Esophagus (tissue), 2 donors: ENCODE measurements at regions not wholly inside any gene's neighbourhood (a gene's known extent, or its start where the extent isn't known, plus 50 kb on each side); places are given as distances from the start of the nearest gene placed in this dataset.

Experiments used
- H3K27ac ChIP-seq, 2 donors: one replicate each; pipeline ENCODE4 v1.5.1; 2013; ENCODE audit warnings: low read depth in 2 of 2, mild to moderate bottlenecking in 2 of 2, inconsistent platforms in 1 of 2, low read length in 1 of 2, moderate library complexity in 1 of 2
- H3K27me3 ChIP-seq, 2 donors: one replicate each; pipeline ENCODE4 v1.6.1; 2013; ENCODE audit warnings: low read length in 2 of 2, control low read depth in 1 of 2, mild to moderate bottlenecking in 1 of 2; ENCODE audit not compliant: insufficient read depth in 2 of 2, control insufficient read depth in 1 of 2
- H3K36me3 ChIP-seq, 2 donors: one replicate each; pipeline ENCODE4 v1.6.1; 2013; ENCODE audit warnings: low read length in 1 of 2; ENCODE audit not compliant: control insufficient read depth in 2 of 2, insufficient read depth in 2 of 2
- H3K4me1 ChIP-seq, 2 donors: one replicate each; pipeline ENCODE4 v1.6.1; 2013; ENCODE audit warnings: low read length in 1 of 2; ENCODE audit not compliant: control insufficient read depth in 2 of 2, insufficient read depth in 2 of 2
- H3K4me3 ChIP-seq, 2 donors: one replicate each; pipeline ENCODE4 v1.5.1; 2013; ENCODE audit warnings: low read length in 2 of 2, mild to moderate bottlenecking in 2 of 2, low read depth in 1 of 2, moderate library complexity in 1 of 2
- H3K9me3 ChIP-seq, 2 donors: one replicate each; pipeline ENCODE4 v1.6.1; 2013; ENCODE audit warnings: mild to moderate bottlenecking in 2 of 2, low read depth in 1 of 2, low read length in 1 of 2, moderate library complexity in 1 of 2; ENCODE audit not compliant: control insufficient read depth in 2 of 2, insufficient read depth in 1 of 2
- WGBS, 2 donors: extraction: QIAGEN DNeasy Blood & Tissue Kit; methylation state at CpG; one replicate each; pipeline ENCODE4 v1.1.7; 2013; 5-methylcytosine and 5-hydroxymethylcytosine counted together
- donor health status: healthy with polysubstance abuse.
- donor health status: Bipolar disorder and iron deficiency.

- H3K36me3 ChIP-seq, result no peaks in the 10 kb centered on the region
- H3K27ac ChIP-seq, result no peak overlapping the region
- no peak overlapping the region for H3K4me3 ChIP-seq
- 83 to 88% methylated on average over 7 of the region's 7 CpGs for WGBS, 2 donors
- no peaks in the 10 kb centered on the region for H3K4me1 ChIP-seq
- H3K27me3 ChIP-seq, result no peaks in the 10 kb centered on the region
- no peaks in the 10 kb centered on the region for H3K9me3 ChIP-seq
These were observed 229.6 kb upstream of the BLID start for GRCh38 chr11:122345586-122345985.

GRCh38 chr11:122344215-122344614 lies 228.2 kb upstream of the BLID start:
- H3K27ac ChIP-seq, result no peak overlapping the region
- no peaks in the 10 kb centered on the region for H3K4me1 ChIP-seq
- H3K4me3 ChIP-seq, result no peak overlapping the region
- 52 to 65% methylated on average over 3 of the region's 3 CpGs for WGBS, 2 donors
- no peaks in the 10 kb centered on the region for H3K9me3 ChIP-seq
- H3K27me3 ChIP-seq, result no peaks in the 10 kb centered on the region
- no peaks in the 10 kb centered on the region for H3K36me3 ChIP-seq

- Histone ChIP-seq H3K27me3 (no peaks in the 10 kb centered on the region), H3K4me1 (no peaks in the 10 kb centered on the region), H3K36me3 (no peaks in the 10 kb centered on the region), H3K27ac (no peak overlapping the region), H3K4me3 (no peak overlapping the region), H3K9me3 (no peaks in the 10 kb centered on the region)
- 55% methylated on average over 3 of the region's 3 CpGs for WGBS, 2 donors
These were observed 227.2 kb upstream of the BLID start for GRCh38 chr11:122343210-122343609.

GRCh38 chr11:122342089-122342744 lies 226.2 kb upstream of the BLID start:
- WGBS, 2 donors, result 71 to 73% methylated on average over 4 of the region's 4 CpGs

GRCh38 chr11:122341477-122341876 lies 225.5 kb upstream of the BLID start:
- Histone ChIP-seq H3K27ac (no peak overlapping the region), H3K4me1 (no peaks in the 10 kb centered on the region), H3K36me3 (no peaks in the 10 kb centered on the region), H3K4me3 (no peak overlapping the region), H3K27me3 (no peaks in the 10 kb centered on the region), H3K9me3 (no peaks in the 10 kb centered on the region)
- WGBS, 2 donors, result 52 to 68% methylated on average over 2 of the region's 2 CpGs

More at GRCh38 chr11:122342089-122342744, 226.2 kb upstream of the BLID start:
- Histone ChIP-seq H3K36me3 (no peaks in the 10 kb centered on the region), H3K4me1 (no peaks in the 10 kb centered on the region), H3K27ac (no peak overlapping the region), H3K9me3 (no peaks in the 10 kb centered on the region), H3K4me3 (no peak overlapping the region), H3K27me3 (no peaks in the 10 kb centered on the region)

GRCh38 chr11:122340607-122341290 lies 224.7 kb upstream of the BLID start:
- Histone ChIP-seq H3K4me3 (no peak overlapping the region), H3K36me3 (no peaks in the 10 kb centered on the region), H3K27me3 (no peaks in the 10 kb centered on the region), H3K4me1 (no peaks in the 10 kb centered on the region), H3K9me3 (no peaks in the 10 kb centered on the region), H3K27ac (no peak overlapping the region)
- WGBS, 2 donors, result 54 to 56% methylated on average over 3 of the region's 3 CpGs

GRCh38 chr11:122339436-122340060 lies 223.5 kb upstream of the BLID start:
- Histone ChIP-seq H3K4me1 (no peaks in the 10 kb centered on the region), H3K4me3 (no peak overlapping the region), H3K36me3 (no peaks in the 10 kb centered on the region), H3K27ac (no peak overlapping the region), H3K27me3 (no peaks in the 10 kb centered on the region), H3K9me3 (no peaks in the 10 kb centered on the region)
- WGBS, 2 donors, result 65 to 70% methylated on average over 2 of the region's 2 CpGs

- H3K27me3 ChIP-seq, result no peaks in the 10 kb centered on the region
- H3K27ac ChIP-seq, result no peak overlapping the region
- H3K4me1 ChIP-seq, result no peaks in the 10 kb centered on the region
- H3K4me3 ChIP-seq, result no peak overlapping the region
- H3K9me3 ChIP-seq, result no peaks in the 10 kb centered on the region
- WGBS, 2 donors, result 57 to 72% methylated on average over 4 of the region's 4 CpGs
- H3K36me3 ChIP-seq, result no peaks in the 10 kb centered on the region
These were observed 221.7 kb upstream of the BLID start for GRCh38 chr11:122337704-122338103.

GRCh38 chr11:122337241-122337640 lies 221.2 kb upstream of the BLID start:
- no peaks in the 10 kb centered on the region for H3K27me3 ChIP-seq
- 66 to 69% methylated on average over 5 of the region's 5 CpGs for WGBS, 2 donors
- H3K36me3 ChIP-seq, result no peaks in the 10 kb centered on the region
- H3K4me3 ChIP-seq, result no peak overlapping the region
- no peaks in the 10 kb centered on the region for H3K4me1 ChIP-seq
- H3K9me3 ChIP-seq, result no peaks in the 10 kb centered on the region
- H3K27ac ChIP-seq, result no peak overlapping the region
